ENCODE measurements at regions not wholly inside any gene's neighbourhood (a gene's known extent, or its start where the extent isn't known, plus 50 kb on each side); places are given as distances from the start of the nearest gene placed in this dataset.
A peak's percentile ranks its signal among the peaks of the same experiment; 100 is the strongest.

- DNase-seq (ENCODE audit: low spot score) = no peak
Observed at GRCh38 chr13:62611343-62611742, 1195.7 kb upstream of the PCDH20 start.

GRCh38 chr13:62598708-62599107 lies 1183.1 kb upstream of the PCDH20 start:
- no peak for DNase-seq (ENCODE audit: low spot score)

- no peak for DNase-seq (ENCODE audit: low spot score)
Observed at GRCh38 chr13:62595976-62596375, 1180.3 kb upstream of the PCDH20 start.

DNA sequence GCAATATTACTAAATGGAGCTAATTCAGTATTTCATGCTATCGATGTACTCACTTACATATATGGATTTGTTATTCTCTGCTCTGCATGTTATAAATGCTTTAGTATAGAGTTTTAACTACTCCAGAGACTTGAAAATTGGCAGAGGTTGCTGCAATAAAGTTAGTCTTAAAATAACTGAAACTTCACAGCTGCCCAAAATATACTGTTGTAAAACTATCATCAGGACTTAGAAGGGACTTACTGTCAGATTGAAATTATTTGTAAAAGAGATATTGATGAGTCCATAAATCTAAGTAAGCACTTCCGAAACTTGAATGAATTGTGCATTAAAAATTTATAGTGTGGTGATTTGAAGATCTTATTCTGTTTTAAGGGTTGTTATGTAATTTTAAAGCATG lies 1178.2 kb upstream of the PCDH20 start:
- DNase-seq (ENCODE audit: low spot score) = no peak

DNA sequence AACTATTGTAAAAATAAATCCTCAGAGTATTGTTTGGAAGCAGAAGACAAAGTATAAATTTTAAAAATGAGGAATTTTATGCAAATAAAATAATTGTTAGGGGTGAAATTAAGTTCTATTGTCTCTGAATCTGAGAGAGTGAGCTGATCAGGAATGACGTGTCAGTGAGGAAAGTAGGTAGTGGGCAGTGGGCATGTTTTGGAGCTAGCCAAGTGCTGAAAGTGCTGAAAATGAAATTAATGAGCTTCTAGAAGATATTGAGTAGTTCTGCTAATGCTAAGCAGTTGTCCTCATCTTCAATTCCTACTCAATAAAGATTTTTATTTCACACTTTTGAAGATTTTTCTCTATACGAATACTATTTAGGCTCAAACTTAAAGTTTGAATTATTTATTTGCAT lies 1167.8 kb upstream of the PCDH20 start:
- no peak for DNase-seq (ENCODE audit: low spot score)

- DNase-seq (ENCODE audit: low spot score) = no peak
Observed at GRCh38 chr13:62578402-62578801, 1162.8 kb upstream of the PCDH20 start.

DNA sequence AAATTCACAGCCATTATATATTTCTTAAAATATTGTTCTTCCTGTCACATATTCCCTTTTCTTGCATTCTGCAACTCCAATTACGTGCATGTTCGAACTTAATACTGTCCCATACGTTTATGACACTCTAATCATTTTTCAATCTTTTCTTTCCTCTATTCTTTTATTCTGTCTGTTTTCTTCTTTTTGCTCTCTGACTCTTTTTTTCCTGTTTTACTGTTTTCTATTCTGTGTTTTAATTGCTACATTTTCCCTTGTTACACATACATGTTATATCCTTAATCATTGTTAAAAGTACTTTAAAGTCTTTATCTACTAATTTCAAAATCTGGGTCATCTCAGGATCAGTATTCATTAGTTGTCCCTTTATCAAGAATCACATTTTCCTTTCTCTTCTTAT lies 1149.1 kb upstream of the PCDH20 start:
- DNase-seq (ENCODE audit: low spot score) = no peak

DNA sequence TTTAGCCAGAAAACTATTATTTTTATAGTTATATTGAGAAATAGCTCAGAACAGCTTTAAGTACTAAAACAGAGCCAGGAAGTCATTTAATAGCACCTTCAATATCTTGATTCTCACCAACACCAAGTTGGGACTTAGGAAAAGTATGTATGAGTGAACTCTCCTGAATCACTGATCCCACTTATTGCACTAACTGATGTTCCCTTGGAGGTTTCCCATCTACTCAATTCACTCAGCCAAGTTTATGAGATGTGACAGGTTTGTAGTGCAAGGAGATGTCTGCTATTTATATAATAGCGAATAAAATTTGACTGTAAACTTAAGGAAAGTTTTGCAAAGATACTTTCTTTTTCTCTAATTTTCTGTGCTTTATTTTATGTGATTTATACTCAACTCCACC lies 1147.6 kb upstream of the PCDH20 start:
- DNase-seq (ENCODE audit: low spot score) = no peak

- DNase-seq (ENCODE audit: low spot score) = no peak
Observed at GRCh38 chr13:62556978-62557377, 1141.3 kb upstream of the PCDH20 start.

DNA sequence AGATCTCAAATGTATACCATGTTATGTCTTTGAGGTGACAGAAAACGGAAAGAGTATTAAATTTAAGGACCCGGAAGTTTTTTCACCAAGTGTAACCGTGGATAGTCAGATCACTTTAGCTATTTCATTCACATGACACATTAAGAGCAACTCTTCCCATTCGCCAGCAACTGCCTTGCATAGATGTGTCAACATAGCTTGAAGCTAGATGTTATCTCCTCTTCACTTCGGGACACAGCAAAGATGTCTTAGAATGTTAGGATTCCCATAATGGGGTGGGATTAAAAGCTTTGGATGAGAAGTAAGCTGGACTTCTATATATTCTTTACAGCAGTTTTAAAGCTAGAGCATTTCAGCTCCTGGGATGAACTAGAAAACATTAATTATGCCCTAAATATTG lies 1135.9 kb upstream of the PCDH20 start:
- DNase-seq (ENCODE audit: low spot score) = peak; percentile 2

DNA sequence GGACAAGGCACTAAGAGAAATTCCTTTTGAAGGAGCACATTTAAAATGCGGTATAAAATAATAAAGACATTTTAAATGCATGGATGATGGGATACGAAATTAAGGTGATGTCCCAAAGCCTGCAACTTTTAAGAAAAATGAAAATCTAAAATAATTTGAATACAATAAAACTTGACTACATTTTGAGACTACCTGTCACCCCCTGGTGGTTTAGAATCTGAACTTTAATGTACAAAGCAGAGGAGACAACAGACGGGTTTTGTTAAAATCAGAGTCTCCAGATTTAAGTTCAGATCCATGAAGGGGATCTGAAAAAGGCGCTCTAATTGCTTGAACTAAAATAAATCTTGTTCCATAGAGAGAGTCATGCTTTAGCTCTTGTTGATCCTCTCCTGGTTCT lies 1129.3 kb upstream of the PCDH20 start:
- DNase-seq (ENCODE audit: low spot score) = no peak

DNA sequence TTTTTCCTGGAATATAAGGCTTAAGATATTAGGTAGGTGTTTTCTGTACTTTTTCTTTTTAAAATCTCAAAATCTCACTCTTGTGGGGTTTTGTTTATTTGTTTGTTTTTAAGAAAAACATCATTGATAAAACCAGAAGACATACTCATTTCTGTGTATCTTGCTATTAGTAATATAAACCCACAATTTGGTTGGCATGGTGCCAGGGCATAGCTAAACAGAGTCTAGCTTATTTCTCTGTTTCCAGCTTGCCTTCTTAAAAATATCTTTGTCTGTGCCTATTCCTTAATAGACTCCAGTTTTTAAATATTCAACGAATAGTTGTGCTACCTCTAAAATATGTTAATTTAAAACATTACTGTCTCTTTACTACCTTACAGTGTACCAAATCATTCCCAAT lies 1121.9 kb upstream of the PCDH20 start:
- DNase-seq (ENCODE audit: low spot score) = no peak

DNA sequence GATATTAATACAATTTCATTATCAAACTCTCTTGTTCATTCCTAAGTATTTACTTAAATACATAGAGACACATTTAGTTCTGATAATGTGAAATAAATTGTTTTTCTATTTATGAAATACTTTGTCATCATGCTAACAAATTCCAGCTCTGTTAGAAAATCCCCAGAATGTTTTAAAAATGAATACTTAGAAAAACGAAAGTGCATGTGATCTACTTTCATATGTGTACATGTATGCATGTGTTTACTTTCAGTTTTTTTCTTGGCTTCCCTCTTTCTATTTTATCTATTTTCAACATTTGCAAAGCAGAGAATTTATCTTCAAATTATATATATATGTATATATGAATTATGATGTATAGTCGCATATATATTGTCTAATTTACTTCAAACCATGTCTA lies 1110.0 kb upstream of the PCDH20 start:
- DNase-seq (ENCODE audit: low spot score) = no peak

DNA sequence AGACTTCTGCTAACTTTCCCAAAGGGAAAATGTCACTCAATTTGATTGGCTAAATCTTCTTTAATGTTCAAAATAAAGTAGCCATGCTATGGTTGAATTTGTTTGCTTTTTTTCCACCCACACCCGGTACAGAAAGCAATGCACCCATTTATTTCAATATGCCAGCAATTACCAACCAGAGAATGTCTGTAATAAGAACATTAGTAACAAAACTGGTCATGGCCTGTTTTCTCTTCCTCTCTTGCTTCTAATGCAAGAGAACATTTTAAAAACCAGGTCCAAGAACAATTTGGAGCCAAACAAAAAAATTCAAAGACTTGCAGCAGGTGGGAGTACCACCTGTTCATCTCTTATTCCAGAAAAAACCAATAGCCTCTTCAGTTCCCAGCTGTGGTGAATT lies 1108.8 kb upstream of the PCDH20 start:
- no peak for DNase-seq (ENCODE audit: low spot score)

DNA sequence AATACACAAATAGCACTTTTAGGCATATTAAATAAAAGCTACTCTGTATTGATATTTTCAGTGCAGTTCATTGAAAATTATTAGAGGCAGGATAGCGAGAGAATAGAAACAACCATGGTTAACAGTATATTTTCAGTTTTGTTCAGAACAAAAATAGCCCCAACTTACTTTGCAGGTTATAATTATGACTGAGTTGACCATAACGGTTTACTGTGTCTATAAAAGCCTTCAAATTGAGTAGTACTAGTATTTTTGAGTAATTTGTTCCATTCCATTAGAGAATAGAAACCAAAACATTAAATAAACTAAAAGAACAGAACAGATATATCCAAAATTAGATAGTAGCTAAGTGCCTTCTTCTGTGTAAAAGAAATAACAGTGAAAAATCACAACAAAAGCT lies 1108.4 kb upstream of the PCDH20 start:
- DNase-seq (ENCODE audit: low spot score) = no peak

- DNase-seq (ENCODE audit: low spot score) = peak; percentile 55
Observed at GRCh38 chr13:62512194-62513141, 1096.8 kb upstream of the PCDH20 start.

- no peak for DNase-seq (ENCODE audit: low spot score)
Observed at GRCh38 chr13:62510906-62511655, 1095.4 kb upstream of the PCDH20 start.

DNA sequence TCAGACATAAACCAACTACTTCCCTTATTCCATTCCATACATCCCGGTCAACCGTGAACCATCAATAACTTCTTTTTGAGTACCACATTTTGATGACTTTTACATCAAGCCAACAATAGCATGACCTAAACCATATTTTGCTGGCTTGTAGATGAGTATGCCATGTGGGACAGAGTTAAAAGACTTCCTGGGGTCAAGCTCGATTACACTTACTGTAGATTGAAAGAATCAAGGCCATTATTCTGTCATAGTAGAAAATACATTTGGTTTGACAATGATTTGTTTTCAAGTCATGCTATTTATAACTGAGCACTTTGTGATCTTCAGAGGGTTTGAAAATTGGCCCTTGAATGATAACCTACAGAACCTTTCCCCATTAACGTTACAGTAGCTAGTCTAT lies 1086.9 kb upstream of the PCDH20 start:
- no peak for DNase-seq (ENCODE audit: low spot score)

- DNase-seq (ENCODE audit: low spot score) = no peak
Observed at GRCh38 chr13:62489731-62490130, 1074.1 kb upstream of the PCDH20 start.

DNA sequence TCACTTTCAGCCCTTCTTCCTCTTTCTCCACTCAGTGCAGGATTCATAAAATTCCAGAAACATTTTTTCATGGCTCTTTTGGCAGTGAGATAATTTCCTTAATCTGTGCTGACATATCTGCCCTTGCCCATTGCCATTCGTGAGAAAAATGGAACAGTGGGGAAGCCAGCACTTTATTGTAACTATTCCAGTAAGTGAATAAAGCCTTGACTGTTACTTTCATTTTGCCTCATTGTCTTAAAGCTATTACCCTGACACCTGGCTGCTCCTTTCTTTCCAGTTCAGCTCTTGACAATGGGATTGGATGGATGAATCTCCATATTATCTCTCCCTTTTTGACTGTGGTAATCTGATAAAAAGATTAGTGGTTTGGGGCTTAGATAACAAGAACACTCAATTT lies 1068.1 kb upstream of the PCDH20 start:
- DNase-seq (ENCODE audit: low spot score) = no peak

DNA sequence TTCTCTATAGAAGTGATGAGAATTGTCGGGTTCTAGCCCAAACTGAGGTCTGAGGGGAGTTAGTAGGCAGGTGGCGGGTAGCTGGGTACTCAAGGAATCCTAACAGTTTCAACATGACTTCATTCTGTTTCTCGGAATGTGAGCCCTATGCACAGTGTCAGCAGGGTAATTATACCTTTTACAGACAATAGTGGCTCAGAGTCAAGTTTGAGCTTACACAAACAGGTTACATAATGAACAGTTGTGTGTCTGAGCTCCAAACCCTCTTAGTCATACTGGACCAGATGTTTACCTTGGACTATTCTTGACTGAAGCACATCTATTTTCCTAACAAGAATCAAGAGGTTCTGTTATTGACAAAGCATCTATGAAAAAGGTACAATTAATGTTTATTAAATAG lies 1066.7 kb upstream of the PCDH20 start:
- DNase-seq (ENCODE audit: low spot score) = no peak

- no peak for DNase-seq (ENCODE audit: low spot score)
Observed at GRCh38 chr13:62473944-62474237, 1058.2 kb upstream of the PCDH20 start.

Data from SK-N-DZ (cell line).